ENCODE measurements at regions not wholly inside any gene's neighbourhood (a gene's known extent, or its start where the extent isn't known, plus 50 kb on each side); places are given as distances from the start of the nearest gene placed in this dataset.

GRCh38 chr3:80675790-80676189, 908.0 kb upstream of the ROBO1 start:
- TF ChIP-seq CTCF (IDR thresholded peaks at IDR 0.05) (no peak), EP300 (IDR thresholded peaks at IDR 0.05) (no peak), POLR2A (IDR thresholded peaks at IDR 0.05) (no peak)

Measured in ovary (tissue), 3 donors.